ENCODE measurements at regions not wholly inside any gene's neighbourhood (a gene's known extent, or its start where the extent isn't known, plus 50 kb on each side); places are given as distances from the start of the nearest gene placed in this dataset.

DNA sequence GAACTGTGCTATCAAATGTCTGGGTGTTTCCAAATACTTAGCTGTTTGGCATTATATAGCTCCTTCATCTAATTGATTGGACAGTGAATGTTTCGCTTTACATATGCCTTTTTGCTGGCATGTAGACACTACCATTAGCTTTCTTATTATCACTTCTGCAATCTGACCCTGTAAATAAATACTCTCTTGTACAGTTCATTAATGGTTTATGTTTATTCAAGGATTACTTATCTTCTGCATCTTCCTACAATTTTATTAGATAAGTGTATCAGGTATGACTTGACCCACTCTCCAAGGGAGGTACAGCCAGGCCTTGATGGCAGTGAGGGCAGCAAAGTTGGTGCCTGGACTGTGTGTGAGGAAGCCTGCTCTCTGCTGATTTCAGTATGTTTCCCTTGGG is 614.1 kb upstream of the SETBP1 start:
- Mint-ChIP-seq H3K36me3 (ENCODE audit: low read depth) (no peaks in the 10 kb centered on the region), H3K4me1 (ENCODE audit: low read depth) (no peaks in the 10 kb centered on the region), H3K4me3 (no peak overlapping the region), H3K9me3 (no peaks in the 10 kb centered on the region), H3K27ac (no peak overlapping the region), H3K27me3 (no peaks in the 10 kb centered on the region)
- TF ChIP-seq, protein P1, sequence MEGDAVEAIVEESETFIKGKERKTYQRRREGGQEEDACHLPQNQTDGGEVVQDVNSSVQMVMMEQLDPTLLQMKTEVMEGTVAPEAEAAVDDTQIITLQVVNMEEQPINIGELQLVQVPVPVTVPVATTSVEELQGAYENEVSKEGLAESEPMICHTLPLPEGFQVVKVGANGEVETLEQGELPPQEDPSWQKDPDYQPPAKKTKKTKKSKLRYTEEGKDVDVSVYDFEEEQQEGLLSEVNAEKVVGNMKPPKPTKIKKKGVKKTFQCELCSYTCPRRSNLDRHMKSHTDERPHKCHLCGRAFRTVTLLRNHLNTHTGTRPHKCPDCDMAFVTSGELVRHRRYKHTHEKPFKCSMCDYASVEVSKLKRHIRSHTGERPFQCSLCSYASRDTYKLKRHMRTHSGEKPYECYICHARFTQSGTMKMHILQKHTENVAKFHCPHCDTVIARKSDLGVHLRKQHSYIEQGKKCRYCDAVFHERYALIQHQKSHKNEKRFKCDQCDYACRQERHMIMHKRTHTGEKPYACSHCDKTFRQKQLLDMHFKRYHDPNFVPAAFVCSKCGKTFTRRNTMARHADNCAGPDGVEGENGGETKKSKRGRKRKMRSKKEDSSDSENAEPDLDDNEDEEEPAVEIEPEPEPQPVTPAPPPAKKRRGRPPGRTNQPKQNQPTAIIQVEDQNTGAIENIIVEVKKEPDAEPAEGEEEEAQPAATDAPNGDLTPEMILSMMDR (IDR thresholded peaks at IDR 0.05): no peak
- ChIA-PET CTCF (no interaction called here), POLR2A (no interaction called here)
- intact Hi-C loops (cut with micrococcal nuclease): no loop called here
- ATAC-seq (no peak), DNase-seq (no peak)

DNA sequence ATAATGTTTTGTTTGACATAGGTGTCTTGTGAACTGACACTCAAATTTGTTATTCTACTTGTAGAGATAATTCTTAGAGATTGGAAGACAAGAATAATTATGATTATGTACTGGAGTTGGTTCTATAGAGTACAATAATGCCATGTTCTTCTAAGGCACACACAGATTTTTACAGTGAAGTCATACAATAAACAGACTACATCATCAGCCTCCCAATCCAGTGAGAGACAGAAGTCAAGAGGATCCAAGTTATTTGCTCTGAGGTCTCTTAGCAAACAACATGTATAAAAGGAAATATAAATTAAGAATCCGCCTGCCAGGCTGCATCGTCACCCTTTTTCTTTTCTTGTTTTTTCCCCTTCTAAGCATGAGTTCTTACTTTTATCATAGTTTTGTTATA is 613.5 kb upstream of the SETBP1 start:
- Mint-ChIP-seq H3K4me1 (ENCODE audit: low read depth) (no peaks in the 10 kb centered on the region), H3K4me3 (no peak overlapping the region), H3K27ac (no peak overlapping the region), H3K9me3 (no peaks in the 10 kb centered on the region), H3K27me3 (no peaks in the 10 kb centered on the region), H3K36me3 (ENCODE audit: low read depth) (no peaks in the 10 kb centered on the region)
- DNase-seq (no peak), ATAC-seq (no peak)
- TF ChIP-seq, protein P1 (IDR thresholded peaks at IDR 0.05): no peak
- intact Hi-C loops (cut with micrococcal nuclease): no loop called here
- ChIA-PET CTCF (no interaction called here), POLR2A (no interaction called here)

DNA sequence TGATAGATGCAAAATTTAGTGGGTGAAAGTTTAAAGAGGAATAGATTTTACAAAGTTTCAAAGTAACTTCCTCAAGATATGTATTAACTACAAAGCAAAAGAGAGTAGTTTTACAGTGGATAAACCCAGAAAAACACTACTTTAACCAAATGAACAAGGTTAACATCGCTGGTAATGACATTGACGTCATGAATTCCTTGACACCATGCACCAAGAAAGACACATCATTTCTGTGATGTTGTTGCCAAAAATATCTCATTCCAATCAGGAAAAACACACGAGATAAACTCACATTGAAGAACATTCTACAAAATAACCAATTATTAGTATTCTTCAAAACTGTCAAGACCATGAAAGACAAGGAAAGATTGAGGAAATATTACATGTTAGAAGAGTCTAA is 605.6 kb upstream of the SETBP1 start:
- Mint-ChIP-seq H3K27me3 (no peaks in the 10 kb centered on the region), H3K27ac (no peak overlapping the region), H3K4me1 (ENCODE audit: low read depth) (no peaks in the 10 kb centered on the region), H3K4me3 (no peak overlapping the region), H3K36me3 (ENCODE audit: low read depth) (no peaks in the 10 kb centered on the region), H3K9me3 (no peaks in the 10 kb centered on the region)
- TF ChIP-seq, protein P1 (IDR thresholded peaks at IDR 0.05): no peak
- ATAC-seq: no peak
- ChIA-PET POLR2A (no interaction called here), CTCF (no interaction called here)
- DNase-seq: no peak
- intact Hi-C loops (cut with micrococcal nuclease): no loop called here

DNA sequence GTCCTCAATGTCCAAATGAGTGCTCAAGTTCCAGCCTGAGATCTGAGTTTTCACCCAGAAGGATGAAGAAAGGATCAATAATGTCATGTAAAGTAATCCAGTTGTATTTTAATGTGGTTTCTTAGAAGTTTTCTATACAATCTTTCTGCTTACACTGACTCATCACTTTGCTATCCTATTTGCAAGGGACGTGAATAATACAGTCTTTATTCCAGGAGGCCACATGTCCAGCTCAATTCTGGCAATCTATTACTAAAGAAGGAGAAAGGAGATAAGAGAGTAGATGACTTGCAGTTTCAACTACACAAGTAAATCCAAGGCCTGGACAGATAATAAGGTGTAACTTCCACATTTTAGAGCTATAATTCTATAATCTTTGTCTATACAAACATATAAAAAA is 601.1 kb upstream of the SETBP1 start:
- CTCF ChIA-PET: no interaction called here
- ATAC-seq (no peak), DNase-seq (no peak)
- H3K4me3 Mint-ChIP-seq: no peak overlapping the region
- intact Hi-C loops (cut with micrococcal nuclease): no loop called here
- no peaks in the 10 kb centered on the region for H3K4me1 Mint-ChIP-seq (ENCODE audit: low read depth)
- no peaks in the 10 kb centered on the region for H3K9me3 Mint-ChIP-seq
- no peak overlapping the region for H3K27ac Mint-ChIP-seq
- TF ChIP-seq, protein P1 (IDR thresholded peaks at IDR 0.05): no peak
- no peaks in the 10 kb centered on the region for H3K36me3 Mint-ChIP-seq (ENCODE audit: low read depth)
- H3K27me3 Mint-ChIP-seq: no peaks in the 10 kb centered on the region
- POLR2A ChIA-PET: no interaction called here

DNA sequence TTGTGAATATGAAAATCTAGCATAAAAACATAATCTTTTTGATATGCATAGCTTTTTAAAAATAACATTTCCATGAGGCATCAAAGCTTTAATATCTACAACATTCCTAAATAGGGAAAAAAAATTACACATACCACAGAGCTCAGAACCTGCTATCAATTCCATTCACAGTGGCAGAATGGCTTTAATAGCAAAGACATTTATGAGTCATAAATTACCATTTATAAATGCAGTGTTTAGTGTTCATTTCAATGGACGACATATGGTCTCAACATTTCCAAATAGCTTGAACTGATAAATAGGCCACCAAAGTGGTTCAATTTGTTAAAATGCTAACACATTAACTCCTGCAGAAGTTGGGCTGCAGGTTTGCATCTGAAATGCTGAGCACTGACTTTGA is 600.6 kb upstream of the SETBP1 start:
- ChIA-PET POLR2A (no interaction called here), CTCF (no interaction called here)
- H3K9me3 Mint-ChIP-seq: no peaks in the 10 kb centered on the region
- ATAC-seq (no peak), DNase-seq (no peak)
- no peaks in the 10 kb centered on the region for H3K36me3 Mint-ChIP-seq (ENCODE audit: low read depth)
- H3K27me3 Mint-ChIP-seq: no peaks in the 10 kb centered on the region
- intact Hi-C loops (cut with micrococcal nuclease): no loop called here
- H3K4me3 Mint-ChIP-seq: no peak overlapping the region
- H3K27ac Mint-ChIP-seq: no peak overlapping the region
- no peaks in the 10 kb centered on the region for H3K4me1 Mint-ChIP-seq (ENCODE audit: low read depth)
- TF ChIP-seq, protein P1 (IDR thresholded peaks at IDR 0.05): no peak

Measured in activated CD8-positive, alpha-beta T cell treated with anti-CD3 and anti-CD28 coated beads for 36 hours (primary cell).